Midbrain (tissue), 1 donor: ENCODE measurements at regions not wholly inside any gene's neighbourhood (a gene's known extent, or its start where the extent isn't known, plus 50 kb on each side); places are given as distances from the start of the nearest gene placed in this dataset.

Experiments
- DNase-seq: peaks from one replicate; lab custom pipeline; 2025; lab: John Stamatoyannopoulos, UW

DNA sequence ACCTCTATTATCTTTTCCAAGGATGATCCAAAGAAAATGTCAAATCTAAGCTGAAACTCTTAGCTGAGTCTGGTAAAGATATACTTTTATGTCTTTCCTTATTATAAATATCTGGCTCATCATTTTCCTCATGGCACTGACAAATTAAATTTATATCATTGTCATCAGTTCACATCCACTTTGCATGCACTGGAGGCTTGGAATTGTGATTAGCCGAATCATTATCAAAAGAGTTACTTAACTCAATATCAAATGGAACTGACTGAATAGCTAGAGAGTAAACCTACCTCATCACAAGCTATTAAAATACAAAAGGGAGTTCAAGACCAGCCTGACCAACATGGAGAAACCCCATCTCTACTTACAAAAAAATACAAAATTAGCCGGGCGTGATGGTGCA, 713.9 kb upstream of the MARCKS start:
- DNase-seq = no peak

DNA sequence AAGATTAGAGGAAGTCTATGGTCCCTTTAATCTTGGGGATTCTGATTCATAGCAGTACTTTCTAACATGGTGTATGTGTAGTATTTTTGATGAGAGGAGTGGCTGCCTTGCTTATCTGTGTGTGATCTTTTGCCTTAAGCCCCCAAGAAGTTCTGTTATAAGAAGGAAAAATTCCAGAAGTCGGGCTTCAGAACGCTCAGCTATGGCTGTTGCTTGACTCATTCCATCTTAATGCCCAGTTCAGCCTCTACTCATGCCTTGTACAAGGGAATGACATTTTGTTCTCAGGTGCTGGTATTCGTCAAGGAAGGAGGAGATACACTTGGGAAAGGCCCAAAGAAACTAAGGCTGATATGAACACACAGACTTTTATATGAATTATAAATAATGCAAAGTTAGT, 713.0 kb upstream of the MARCKS start:
- DNase-seq = no peak

DNA sequence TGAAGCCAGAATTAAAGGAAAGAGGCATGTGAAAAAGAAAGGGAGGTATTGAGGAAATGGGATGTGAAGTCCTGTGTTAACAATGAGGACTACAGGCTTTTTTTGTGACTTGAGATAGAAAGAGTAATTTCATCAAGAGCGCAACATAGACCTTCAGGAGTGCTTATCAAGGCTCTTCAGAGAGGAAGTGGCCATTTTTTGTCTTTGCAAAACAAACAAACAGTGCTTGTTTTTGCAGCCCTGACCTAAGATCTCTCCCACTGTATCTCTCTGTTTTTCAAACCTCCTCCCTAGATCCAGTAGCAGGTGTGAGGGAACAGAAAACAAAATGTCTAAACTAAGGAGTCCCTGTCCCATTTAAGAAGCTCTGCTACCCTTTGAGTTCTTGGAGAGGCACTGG, 710.3 kb upstream of the MARCKS start:
- DNase-seq = no peak

DNA sequence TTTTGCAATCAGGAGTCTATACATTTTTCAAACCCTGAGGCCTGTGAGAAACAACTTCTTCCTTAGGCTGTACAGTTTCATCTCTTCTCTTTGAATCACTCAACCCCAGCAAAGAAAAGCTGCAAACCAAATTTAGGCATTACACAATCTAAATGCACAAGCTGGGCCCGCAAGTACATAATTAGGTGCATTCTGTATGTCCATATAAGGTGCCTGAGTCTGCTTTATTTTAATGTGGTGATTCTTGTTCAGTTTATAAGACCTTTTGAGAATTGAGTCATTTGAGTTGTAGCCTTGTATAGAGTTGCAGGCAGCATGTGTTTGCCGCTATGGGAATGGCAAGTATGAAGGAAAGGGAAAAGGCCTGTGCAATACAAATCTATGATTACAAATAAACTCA, 709.6 kb upstream of the MARCKS start:
- no peak for DNase-seq

GRCh38 chr6:113148566-113148965, 708.6 kb upstream of the MARCKS start:
- DNase-seq = no peak

- no peak for DNase-seq
These were observed 707.6 kb upstream of the MARCKS start for GRCh38 chr6:113149511-113149910.

- DNase-seq = no peak
These were observed 696.7 kb upstream of the MARCKS start for GRCh38 chr6:113160306-113161017.

GRCh38 chr6:113161018-113161315, 696.2 kb upstream of the MARCKS start:
- no peak for DNase-seq

GRCh38 chr6:113162739-113163138, 694.4 kb upstream of the MARCKS start:
- DNase-seq = no peak

DNA sequence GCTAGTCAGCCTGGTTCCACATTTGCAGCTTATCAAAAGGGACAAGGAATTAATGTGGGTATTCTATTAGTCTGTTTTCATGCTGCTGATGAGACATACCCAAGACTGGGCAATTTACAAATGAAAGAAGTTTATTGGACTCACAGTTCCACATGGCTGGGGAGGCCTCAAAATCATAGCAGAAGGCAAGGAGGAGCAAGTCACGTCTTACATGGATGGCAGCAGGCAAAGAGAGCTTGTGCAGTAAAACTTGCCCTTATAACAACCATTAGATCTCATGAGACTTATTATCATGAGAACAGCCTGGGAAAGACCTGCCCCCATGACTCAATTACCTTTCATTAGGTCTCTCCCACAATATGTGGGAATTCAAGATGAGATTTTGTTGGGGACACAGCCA, 689.1 kb upstream of the MARCKS start:
- no peak for DNase-seq

DNA sequence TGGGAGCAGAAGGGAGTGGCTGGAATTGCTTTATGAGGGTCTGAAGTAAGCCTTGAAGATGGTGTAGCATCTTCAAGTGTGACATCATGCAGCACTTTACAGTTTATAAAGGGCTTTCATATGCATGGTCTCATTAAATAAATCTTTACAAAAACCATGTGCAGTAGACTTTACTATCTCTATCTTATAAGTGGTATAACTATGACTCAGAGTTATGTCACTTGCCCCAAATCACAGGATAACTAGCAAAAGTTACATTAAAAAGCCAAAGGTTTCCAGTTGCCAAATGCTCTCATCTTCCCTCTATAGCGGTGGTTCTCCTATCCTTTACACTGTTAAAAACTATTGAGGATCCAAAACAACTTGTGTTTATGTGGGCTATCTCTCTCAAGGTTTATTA, 687.7 kb upstream of the MARCKS start:
- no peak for DNase-seq

- no peak for DNase-seq
These were observed 686.7 kb upstream of the MARCKS start for GRCh38 chr6:113170454-113170853.

- no peak for DNase-seq
These were observed 685.3 kb upstream of the MARCKS start for GRCh38 chr6:113171882-113172281.

DNA sequence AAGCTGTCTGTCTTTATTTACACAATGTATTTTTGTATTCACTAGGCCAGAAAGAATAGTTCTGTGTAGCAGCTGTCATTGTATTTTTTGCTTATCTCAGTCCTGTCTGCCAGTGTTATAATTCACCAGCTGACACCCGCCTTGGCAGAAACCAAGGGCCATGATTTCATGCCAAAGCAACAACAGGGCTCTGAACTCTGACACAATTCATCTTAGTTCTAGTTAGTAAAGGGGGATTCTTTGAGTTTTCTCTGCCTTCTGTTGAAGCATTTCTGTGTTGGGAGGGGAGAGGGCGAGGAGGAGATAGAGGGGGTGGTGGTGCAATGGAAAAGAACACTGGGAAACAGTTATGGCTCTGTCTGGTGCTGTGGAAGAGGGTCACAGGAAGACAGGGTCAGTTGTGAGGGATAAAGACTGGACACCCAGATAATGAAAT, 684.6 kb upstream of the MARCKS start:
- DNase-seq = peak; percentile 93

- DNase-seq = no peak
These were observed 678.8 kb upstream of the MARCKS start for GRCh38 chr6:113178349-113178748.

DNA sequence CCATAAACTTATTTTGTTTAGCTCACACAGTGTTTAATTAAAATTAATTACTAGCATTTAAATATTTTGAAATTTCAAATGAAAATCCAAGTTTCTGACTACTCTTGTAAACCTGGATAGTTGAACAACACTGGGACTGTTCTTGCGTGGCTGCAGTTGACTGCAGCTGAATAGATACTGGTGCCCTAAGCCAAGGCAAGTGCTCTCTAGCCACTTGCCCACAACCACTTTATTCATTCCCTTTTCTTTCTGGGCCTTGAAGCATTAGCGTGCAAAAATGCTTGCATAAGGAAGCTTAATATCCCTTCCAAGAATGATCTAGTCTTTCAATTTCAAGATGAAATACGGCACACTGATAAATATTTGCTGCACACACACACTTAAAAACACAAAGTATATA, 676.0 kb upstream of the MARCKS start:
- peak; percentile 30 for DNase-seq

- peak; percentile 37 for DNase-seq
These were observed 674.6 kb upstream of the MARCKS start for GRCh38 chr6:113182370-113183141.

DNA sequence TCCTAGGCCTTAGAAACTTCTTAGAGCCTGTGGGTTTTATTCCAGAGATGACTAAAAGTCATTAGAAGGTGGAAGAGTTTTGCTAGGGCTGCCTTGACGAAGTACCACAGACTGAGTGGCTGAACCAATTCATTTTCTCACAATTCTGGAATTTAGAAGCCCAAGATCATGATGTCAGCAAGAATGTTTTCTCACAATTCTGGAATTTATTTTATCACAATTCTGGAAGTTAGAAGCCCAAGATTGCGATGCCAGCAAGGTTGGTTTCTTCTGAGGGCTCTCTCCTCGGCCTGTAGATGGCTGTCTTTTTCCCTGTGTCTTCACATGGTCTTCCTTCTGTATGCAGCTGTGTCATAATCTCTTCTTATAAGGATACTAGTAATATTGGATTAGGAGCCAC, 672.9 kb upstream of the MARCKS start:
- no peak for DNase-seq

- DNase-seq = no peak
These were observed 672.4 kb upstream of the MARCKS start for GRCh38 chr6:113184736-113185135.

GRCh38 chr6:113185299-113185698, 671.8 kb upstream of the MARCKS start:
- no peak for DNase-seq

GRCh38 chr6:113187661-113188060, 669.5 kb upstream of the MARCKS start:
- DNase-seq = no peak

GRCh38 chr6:113188962-113189361, 668.2 kb upstream of the MARCKS start:
- DNase-seq = no peak

DNA sequence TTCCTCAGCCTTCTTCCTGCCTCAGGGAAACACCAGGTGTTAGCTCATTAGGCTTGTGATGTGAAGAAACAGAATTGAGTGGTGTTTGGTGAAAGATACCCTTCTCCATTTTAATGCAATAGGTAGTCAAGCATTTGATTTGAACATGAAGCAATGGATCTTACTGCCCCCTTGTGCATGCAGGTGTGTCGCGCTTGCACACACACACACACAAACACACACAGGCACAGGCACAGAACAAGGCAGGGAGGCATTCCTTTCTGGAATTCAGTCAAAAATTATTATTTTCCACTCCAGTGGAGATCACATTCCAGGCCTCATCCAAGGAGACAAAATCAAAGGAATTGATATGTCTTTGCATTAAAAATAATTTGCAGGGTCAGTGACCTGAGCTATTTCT, 667.0 kb upstream of the MARCKS start:
- DNase-seq = no peak

DNA sequence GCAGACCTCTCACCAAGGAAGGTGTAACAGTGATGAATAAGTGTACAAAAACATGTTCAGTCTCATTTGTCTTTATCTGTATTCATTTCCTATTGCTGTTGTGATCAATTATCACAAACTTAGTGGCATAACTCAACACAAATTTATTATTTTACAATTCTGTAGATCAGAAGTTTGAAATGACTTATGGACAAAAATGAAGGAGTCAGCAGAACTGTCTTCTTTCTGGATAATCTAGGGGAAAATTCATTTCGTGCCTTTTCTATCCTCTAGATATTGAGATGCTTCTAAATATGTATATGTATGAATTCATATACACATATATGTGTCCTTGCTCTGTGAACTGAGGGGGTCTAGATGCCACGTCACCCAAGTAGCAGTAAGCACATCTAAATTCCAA, 663.1 kb upstream of the MARCKS start:
- no peak for DNase-seq
